HUES6 (cell line): ENCODE measurements at regions not wholly inside any gene's neighbourhood (a gene's known extent, or its start where the extent isn't known, plus 50 kb on each side); places are given as distances from the start of the nearest gene placed in this dataset.

ENCODE experiments used
- H3K27ac ChIP-seq: 2 replicates; pipeline ENCODE4 v1.7.0; 2013; ENCODE audit warnings: low read depth, mild to moderate bottlenecking, low read length, inconsistent platforms
- H3K27me3 ChIP-seq: 2 replicates; pipeline ENCODE4 v1.6.1; 2013; ENCODE audit warnings: low read length; ENCODE audit not compliant: control insufficient read depth, insufficient read depth
- H3K36me3 ChIP-seq: 2 replicates; pipeline ENCODE4 v1.6.1; 2013; ENCODE audit warnings: low read length; ENCODE audit not compliant: control insufficient read depth, insufficient read depth
- H3K4me1 ChIP-seq: 2 replicates; pipeline ENCODE4 v1.6.1; 2013; ENCODE audit warnings: low read length; ENCODE audit not compliant: control insufficient read depth, insufficient read depth
- H3K4me3 ChIP-seq: 2 replicates; pipeline ENCODE4 v1.5.1; 2013; ENCODE audit warnings: low read depth, low read length
- H3K9ac ChIP-seq: one replicate; pipeline ENCODE4 v1.6.1; 2013; ENCODE audit warnings: mild to moderate bottlenecking, low read length
- H3K9me3 ChIP-seq: 2 replicates; pipeline ENCODE4 v1.6.1; 2013; ENCODE audit warnings: low read depth, low read length; ENCODE audit not compliant: control insufficient read depth, insufficient read depth

GRCh38 chr1:200479816-200480215 is 70.0 kb upstream of the ZNF281 start:
- peaks cover 19% of the 10 kb centered on the region for H3K4me1 ChIP-seq
- no peak overlapping the region for H3K27ac ChIP-seq
- no peaks in the 10 kb centered on the region for H3K27me3 ChIP-seq
- no peak overlapping the region for H3K9ac ChIP-seq
- peaks cover 10% of the 10 kb centered on the region for H3K36me3 ChIP-seq
- no peak overlapping the region for H3K4me3 ChIP-seq
- H3K9me3 ChIP-seq, result no peaks in the 10 kb centered on the region

- Histone ChIP-seq H3K9me3 (no peaks in the 10 kb centered on the region), H3K9ac (no peak overlapping the region), H3K27ac (no peak overlapping the region), H3K4me1 (peaks cover 18% of the 10 kb centered on the region), H3K36me3 (peaks cover 13% of the 10 kb centered on the region), H3K27me3 (no peaks in the 10 kb centered on the region), H3K4me3 (no peak overlapping the region)
These were observed 69.2 kb upstream of the ZNF281 start for GRCh38 chr1:200478945-200479558.

- Histone ChIP-seq H3K9me3 (no peaks in the 10 kb centered on the region), H3K27ac (no peak overlapping the region), H3K36me3 (peaks cover 20% of the 10 kb centered on the region), H3K4me3 (no peak overlapping the region), H3K27me3 (no peaks in the 10 kb centered on the region), H3K4me1 (peaks cover 9% of the 10 kb centered on the region; the same call in 1 of the 2 replicates), H3K9ac (no peak overlapping the region)
These were observed 68.4 kb upstream of the ZNF281 start for GRCh38 chr1:200478239-200478623.

- Histone ChIP-seq H3K36me3 (peaks cover 20% of the 10 kb centered on the region), H3K9ac (no peak overlapping the region), H3K27me3 (no peaks in the 10 kb centered on the region), H3K27ac (no peak overlapping the region), H3K9me3 (no peaks in the 10 kb centered on the region), H3K4me3 (no peak overlapping the region), H3K4me1 (0 out of 2 replicates have a peak, but pooled peaks cover 6% of the 10 kb centered on the region)
These were observed 64.8 kb upstream of the ZNF281 start for GRCh38 chr1:200474633-200475032.

GRCh38 chr1:200473698-200474371 is 64.0 kb upstream of the ZNF281 start:
- Histone ChIP-seq H3K4me1 (0 out of 2 replicates have a peak, but pooled peaks cover 6% of the 10 kb centered on the region), H3K27me3 (no peaks in the 10 kb centered on the region), H3K36me3 (peaks cover 20% of the 10 kb centered on the region), H3K9ac (no peak overlapping the region), H3K27ac (no peak overlapping the region), H3K4me3 (no peak overlapping the region), H3K9me3 (no peaks in the 10 kb centered on the region)

GRCh38 chr1:200471739-200472138 is 61.9 kb upstream of the ZNF281 start:
- no peaks in the 10 kb centered on the region for H3K9me3 ChIP-seq
- H3K27me3 ChIP-seq, result no peaks in the 10 kb centered on the region
- H3K27ac ChIP-seq, result no peak overlapping the region
- H3K4me3 ChIP-seq, result no peak overlapping the region
- H3K36me3 ChIP-seq, result peaks cover 17% of the 10 kb centered on the region
- no peaks in the 10 kb centered on the region for H3K4me1 ChIP-seq
- H3K9ac ChIP-seq, result no peak overlapping the region

- Histone ChIP-seq H3K4me3 (no peak overlapping the region), H3K4me1 (no peaks in the 10 kb centered on the region), H3K36me3 (peaks cover under 1% of the 10 kb centered on the region; the same call in 1 of the 2 replicates), H3K9ac (no peak overlapping the region), H3K27me3 (no peaks in the 10 kb centered on the region), H3K27ac (no peak overlapping the region), H3K9me3 (no peaks in the 10 kb centered on the region)
These were observed 58.6 kb upstream of the ZNF281 start for GRCh38 chr1:200468264-200469001.

GRCh38 chr1:200464784-200465400 is 55.1 kb upstream of the ZNF281 start:
- Histone ChIP-seq H3K4me1 (no peaks in the 10 kb centered on the region), H3K4me3 (no peak overlapping the region), H3K9me3 (no peaks in the 10 kb centered on the region), H3K9ac (no peak overlapping the region), H3K27ac (no peak overlapping the region), H3K27me3 (no peaks in the 10 kb centered on the region), H3K36me3 (no peaks in the 10 kb centered on the region)
